ENCODE measurements at regions not wholly inside any gene's neighbourhood (a gene's known extent, or its start where the extent isn't known, plus 50 kb on each side); places are given as distances from the start of the nearest gene placed in this dataset.
A peak's percentile ranks its signal among the peaks of the same experiment; 100 is the strongest.

- peak in 1 of 2 donors; percentile 25 for DNase-seq (ENCODE audit: low read depth in 2 of 2)
These were observed 143.4 kb upstream of the CPSF6 start for GRCh38 chr12:69095765-69096477.

- DNase-seq (ENCODE audit: low read depth in 2 of 2), result peak; percentile 41 to 86
These were observed 142.6 kb upstream of the CPSF6 start for GRCh38 chr12:69096669-69097335.

DNA sequence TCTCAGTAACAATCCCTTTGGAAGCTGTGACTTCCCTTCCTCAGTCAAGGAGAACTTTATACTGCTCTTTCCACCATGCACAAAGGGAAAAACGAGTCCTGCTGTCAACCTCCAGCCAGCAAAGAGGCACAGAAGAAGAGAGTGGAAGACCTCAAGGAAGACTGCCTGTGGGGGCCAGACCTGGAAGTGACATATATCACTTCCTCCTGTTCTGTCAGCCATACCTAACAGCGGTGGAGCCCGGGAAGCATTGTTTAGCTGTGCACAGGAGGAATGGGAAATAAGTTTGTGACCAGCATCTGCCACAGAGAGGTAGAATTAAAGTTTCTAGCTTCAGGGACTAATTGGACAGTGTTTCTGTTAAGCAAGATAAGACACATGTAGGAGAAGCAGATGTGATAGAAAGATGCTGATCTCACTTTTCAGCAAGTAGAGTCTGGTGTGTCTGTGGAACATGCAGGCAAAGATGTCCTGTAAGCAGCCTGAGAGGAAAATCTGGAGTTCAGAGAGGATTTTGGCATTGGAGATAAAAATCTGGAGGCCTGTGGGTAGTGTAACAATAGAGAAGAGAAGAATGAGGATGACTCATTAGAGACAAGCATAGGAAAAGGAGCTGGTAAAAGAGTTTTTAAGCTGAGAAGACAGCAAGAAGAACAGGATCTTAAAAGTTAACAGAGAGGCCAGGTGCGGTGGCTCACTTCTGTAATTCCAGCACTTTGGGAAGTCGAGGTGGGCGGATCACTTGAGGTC is 141.6 kb upstream of the CPSF6 start:
- DNase-seq (ENCODE audit: low read depth in 2 of 2), result peak in 1 of 2 donors; percentile 56

DNA sequence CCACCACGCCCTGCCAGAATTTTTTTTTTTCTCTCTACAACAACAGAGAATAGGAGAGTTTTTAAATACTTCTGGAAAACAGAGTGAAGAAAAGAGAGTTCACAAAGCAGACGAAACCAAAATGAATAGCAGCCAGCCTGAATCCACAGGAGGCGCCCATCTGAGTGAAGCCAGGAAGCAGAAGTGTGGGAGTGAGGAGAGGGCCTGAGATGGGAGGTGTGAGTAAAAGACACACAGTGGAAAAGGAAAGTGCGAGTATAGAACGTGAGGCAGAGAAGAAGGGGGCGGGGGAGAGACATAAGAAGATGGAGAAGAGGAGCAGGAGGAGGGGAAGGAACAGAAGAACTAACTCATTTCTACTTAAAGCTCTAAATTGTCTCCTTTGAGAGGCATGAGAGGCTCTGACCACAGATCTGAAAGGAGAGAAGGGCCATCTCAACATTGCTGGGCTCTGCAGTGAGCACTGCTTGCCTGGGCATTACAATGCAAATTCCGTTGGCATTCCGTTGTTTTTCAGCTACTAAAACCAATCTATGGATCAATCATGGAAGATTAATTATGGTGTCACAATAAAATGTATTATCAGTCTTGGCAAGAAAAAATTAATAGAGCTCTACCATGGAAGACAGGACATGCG is 140.1 kb upstream of the CPSF6 start:
- no peak for DNase-seq (ENCODE audit: low read depth in 2 of 2)

DNA sequence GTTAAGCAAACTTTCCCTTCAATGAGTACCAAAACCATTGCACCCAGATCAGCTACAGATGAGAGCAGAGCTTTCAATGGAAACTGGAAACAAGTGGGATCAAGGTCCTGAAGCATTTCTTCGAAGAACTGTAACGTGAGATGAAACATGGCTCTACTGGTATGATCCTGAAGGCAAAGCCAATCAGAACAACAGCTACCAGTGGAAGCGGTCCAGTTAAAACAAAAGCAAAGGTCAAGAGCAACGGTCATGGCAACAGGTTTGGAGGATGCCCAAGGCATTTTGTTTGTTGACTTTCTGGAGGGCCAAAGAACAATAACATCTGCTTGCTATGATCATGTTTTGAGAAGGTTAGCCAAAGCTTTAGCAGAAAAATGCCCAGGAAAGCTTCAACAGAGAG is 137.9 kb upstream of the CPSF6 start:
- DNase-seq (ENCODE audit: low read depth in 2 of 2), result peak in 1 of 2 donors; percentile 16

DNA sequence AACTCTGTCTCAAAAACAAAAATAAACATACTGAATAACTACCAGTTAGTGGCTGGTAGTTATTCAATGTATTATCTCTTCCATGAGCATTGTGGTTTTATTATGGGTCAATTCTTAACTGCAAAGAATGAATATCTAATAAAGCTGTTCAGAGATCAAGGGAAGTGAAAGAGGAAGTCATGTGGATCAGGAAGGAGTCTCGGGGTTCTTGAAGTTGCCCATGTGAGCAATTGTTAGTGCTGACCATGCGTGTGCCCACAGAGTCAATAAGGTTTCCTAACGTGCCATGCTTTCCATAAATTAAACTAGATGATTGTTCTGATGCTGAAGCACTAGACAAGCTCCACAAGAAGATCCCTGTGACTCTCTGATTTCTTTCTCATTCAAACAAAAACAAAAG is 136.5 kb upstream of the CPSF6 start:
- DNase-seq (ENCODE audit: low read depth in 2 of 2), result no peak

- no peak for DNase-seq (ENCODE audit: low read depth in 2 of 2)
These were observed 134.0 kb upstream of the CPSF6 start for GRCh38 chr12:69105101-69105962.

DNA sequence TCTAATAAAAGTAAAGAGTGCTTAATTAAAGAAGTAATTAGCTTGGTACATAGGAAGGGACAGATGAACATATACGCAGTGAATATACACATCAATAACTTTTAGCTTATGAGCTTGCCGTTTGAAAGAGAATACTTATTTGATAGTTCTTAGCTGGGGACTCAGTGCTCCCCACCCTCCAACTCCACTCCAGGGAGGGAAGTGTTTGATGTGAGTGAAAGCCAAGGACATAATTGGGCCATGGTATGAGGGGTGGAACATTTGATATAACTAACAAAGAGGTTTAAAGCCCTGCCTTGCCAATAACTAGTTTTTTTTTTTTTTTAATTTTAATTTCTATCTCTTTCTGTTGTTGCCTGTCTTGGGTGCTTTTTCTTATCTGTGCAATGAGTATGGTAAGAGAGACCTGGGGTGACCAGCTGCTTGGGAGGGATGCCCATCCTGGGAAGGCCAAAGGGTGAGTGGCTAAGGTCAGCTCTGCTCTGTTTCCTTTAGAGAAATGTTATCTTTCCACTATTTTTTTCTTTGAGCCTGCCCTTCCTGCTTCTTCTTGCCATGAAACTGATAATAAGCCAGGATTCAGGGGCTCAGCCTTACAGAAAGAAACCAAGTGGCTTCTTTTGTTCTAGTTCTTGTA is 132.8 kb upstream of the CPSF6 start:
- DNase-seq (ENCODE audit: low read depth in 2 of 2), result no peak

- DNase-seq (ENCODE audit: low read depth in 2 of 2), result no peak
These were observed 131.8 kb upstream of the CPSF6 start for GRCh38 chr12:69107541-69107940.

GRCh38 chr12:69108037-69108436 is 131.3 kb upstream of the CPSF6 start:
- DNase-seq (ENCODE audit: low read depth in 2 of 2), result no peak

DNA sequence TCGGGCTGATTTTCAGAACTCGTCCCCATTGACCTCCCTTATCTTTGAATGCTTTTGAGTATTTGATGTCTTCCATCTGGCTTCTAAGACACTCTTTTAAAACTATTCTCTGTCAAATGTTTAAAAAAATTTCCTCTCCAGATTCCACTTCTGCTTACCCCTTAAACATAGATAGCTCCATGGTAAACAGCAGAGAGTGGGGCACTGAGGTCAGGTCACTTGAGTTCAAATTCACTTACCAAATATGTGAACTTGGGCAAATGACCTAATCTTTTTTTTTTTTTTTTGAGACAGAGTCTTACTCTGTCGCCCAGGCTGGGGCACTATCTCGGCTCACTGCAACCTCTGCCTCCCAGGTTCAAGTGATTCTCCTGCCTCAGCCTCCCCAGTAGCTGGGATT is 126.8 kb upstream of the CPSF6 start:
- DNase-seq (ENCODE audit: low read depth in 2 of 2), result no peak

GRCh38 chr12:69115099-69115498 is 124.3 kb upstream of the CPSF6 start:
- DNase-seq (ENCODE audit: low read depth in 2 of 2), result no peak

DNA sequence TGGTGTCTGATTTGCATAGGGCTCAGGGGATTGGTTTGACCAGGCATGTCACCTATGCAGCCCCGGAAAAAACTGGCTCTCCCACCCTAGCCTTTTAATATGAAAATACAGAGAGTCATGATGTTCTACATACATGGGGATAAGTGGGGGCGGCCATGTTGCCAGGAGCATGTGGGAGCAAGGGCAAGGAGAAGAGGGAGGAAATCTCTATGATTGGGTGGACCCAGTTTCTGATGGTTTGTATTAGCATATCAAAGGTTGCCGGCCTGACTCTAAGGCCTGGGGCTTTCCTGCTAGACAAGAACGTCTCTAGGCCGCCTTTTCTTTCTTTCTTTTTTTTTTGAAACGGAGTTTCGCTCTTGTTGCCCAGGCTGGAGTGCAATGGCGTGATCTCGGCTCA is 123.4 kb upstream of the CPSF6 start:
- no peak for DNase-seq (ENCODE audit: low read depth in 2 of 2)

GRCh38 chr12:69117566-69118266 is 121.7 kb upstream of the CPSF6 start:
- no peak for DNase-seq (ENCODE audit: low read depth in 2 of 2)

- DNase-seq (ENCODE audit: low read depth in 2 of 2), result no peak
These were observed 120.9 kb upstream of the CPSF6 start for GRCh38 chr12:69118516-69118915.

GRCh38 chr12:69119770-69120169 is 119.6 kb upstream of the CPSF6 start:
- DNase-seq (ENCODE audit: low read depth in 2 of 2), result no peak

DNA sequence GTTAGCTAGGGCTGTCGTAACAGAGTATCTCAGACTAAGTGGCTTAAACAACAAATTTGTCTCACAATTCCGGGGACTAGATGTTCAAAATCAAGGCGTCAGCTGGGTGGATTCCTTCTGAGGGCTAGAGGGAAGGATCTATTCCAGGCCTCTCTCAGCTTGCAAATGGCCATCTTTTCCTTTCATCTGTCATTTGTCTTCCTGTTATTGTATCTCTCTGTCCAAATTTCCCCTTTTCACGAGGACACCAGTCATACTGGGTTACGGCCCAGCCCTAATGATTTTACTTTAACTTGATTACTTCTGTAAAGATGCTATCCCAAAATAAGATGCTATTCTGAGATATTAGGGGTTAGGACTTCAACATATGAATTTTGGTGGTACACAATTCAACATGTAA is 119.0 kb upstream of the CPSF6 start:
- DNase-seq (ENCODE audit: low read depth in 2 of 2), result peak in 1 of 2 donors; percentile 4

DNA sequence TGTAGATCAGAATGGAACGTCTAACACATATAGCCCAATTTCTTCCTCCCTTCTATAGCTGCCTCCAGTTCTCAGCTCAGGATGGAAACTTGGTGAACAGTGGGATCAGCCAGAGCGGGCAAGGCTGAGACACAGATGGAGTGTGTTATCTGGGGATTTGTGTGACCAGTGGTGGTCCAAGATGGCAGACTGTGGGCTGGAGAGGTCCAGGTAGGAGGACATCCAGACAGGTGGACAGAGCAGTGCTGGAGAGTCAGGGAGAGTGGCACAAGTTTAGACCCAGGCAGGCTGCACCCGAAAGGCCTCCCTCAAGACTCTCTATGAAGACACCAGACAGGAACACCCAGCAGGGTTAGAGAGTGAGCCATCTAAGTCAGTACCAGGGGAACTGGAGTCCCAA is 116.1 kb upstream of the CPSF6 start:
- DNase-seq (ENCODE audit: low read depth in 2 of 2), result no peak

DNA sequence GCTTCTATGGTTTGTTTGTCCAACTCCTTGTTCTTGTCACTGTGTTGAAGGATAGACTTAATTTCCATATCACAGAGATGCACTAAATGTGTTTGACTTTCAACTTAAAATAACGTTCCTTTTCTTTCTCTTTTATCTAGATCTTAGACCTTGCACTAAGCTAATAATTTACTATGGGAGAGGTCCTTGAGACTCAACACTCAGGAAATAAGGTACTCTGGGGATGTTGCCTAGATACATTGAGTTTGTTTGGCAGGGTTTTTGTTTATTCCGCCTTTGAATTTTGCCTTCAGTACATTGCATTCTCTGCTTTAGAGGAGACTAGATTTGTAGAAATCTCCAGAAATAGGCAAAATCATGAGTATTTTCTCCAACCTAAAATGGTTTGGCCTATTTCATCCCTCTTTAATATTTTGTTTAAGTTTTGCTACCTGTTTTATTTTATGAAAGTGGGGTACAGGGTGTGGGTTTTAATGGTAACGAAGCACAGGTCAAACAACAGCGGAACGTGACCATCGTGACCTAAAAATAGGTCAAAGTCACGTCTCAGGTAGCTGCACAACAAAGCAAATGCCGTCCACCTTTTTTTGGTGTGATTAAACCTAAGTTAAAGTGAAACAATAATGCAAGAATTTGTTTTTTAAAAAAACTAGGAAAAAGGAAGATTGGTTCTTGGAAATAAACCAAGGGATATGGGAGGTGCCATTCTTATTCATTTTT is 115.3 kb upstream of the CPSF6 start:
- no peak for DNase-seq (ENCODE audit: low read depth in 2 of 2)

Data from lung microvascular endothelial cell (primary cell).